PC-9 (cell line): ENCODE measurements at regions not wholly inside any gene's neighbourhood (a gene's known extent, or its start where the extent isn't known, plus 50 kb on each side); places are given as distances from the start of the nearest gene placed in this dataset.

ENCODE experiments used
- CTCF ChIP-seq: fragments of 200-600 bp; sonication (generic); conservative IDR thresholded peaks from 2 replicates; pipeline ENCODE4 v1.6.1; 2017; ENCODE audit warnings: mixed run types, antibody characterized with exemption, mild to moderate bottlenecking, moderate library complexity
- EZH2 ChIP-seq: fragments of 200-600 bp; sonication (generic); IDR thresholded peaks from 2 replicates; pipeline ENCODE4 v1.8.0; 2017; ENCODE audit warnings: antibody characterized with exemption, low read depth

- TF ChIP-seq CTCF (no peak), EZH2 (no peak)
These were observed 1062.7 kb upstream of the EEF2KMT start for GRCh38 chr16:6160303-6160702.
